GM21576 (cell line): ENCODE measurements at regions not wholly inside any gene's neighbourhood (a gene's known extent, or its start where the extent isn't known, plus 50 kb on each side); places are given as distances from the start of the nearest gene placed in this dataset.

Experiments
- ATAC-seq: cut with Tn5 transposase; IDR thresholded peaks from one replicate; pipeline ENCODE4 v1.9.1; 2021; ENCODE audit warnings: mild to moderate bottlenecking, moderate library complexity; ENCODE audit not compliant: unreplicated experiment

DNA sequence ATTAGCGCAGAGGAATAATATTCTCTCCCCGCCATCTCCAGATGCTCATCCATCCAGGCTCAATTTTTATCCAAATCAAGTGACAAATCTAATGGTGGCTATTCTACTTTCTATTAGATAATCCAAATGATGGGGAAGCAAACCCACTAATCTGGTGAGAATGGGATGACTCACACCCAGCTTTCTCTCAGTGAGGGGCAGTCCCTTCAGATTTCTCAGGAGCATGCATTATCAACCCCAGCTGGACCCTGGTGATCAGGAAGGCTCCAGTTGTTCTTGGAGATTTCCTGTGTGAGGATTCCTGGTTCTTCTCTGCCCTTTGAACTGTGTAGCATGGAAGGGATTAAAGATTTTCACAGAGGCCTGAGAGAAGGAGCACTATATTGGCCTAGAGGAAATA is 358.0 kb downstream of the WDR72 start:
- ATAC-seq: no peak

DNA sequence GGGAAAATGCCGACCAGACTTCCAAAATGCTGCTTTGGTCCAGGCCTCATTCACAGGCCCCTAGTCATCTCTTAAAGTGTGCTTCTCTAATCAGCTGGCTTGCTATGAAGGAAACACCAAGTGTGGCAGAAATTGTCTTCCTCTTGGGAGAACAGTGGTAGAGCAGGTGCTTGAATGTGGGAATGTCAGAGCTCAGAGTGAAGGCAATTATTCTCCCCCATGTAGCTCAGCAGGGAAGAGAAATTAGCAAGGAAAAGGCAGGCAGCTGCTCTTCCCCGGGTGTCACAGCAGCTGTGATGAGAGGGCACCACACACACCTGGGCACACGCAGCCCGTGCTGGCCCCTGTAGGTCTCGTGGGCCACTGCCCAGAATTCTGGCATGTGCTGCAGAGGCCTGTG is 358.5 kb downstream of the WDR72 start:
- ATAC-seq: no peak

DNA sequence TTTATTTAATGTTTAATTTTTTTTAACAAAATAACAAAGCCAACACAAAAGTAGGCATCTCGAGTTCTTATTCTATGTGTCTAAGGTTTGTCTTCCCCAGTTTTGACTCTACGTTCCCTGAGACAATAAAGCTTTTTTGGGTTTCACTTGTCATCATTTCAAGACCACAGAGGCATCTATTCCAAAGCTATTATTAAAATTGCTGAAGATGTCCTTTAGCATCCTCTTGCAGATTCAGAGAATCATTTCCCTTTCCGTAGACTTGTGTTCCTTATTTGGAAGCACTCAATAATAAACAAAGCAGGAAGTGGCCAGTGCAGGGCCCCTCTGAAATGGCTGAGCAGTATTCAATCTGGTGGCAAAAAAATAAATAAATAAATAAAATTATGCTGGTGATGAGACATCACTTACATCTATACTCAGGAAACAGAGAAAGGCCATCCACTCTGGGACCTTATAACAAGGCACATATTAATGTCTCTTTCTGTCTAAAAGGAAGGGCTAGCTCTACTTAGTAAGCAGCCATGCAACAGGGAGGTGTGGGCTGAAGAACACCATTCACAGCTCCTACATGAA is 362.3 kb downstream of the WDR72 start:
- ATAC-seq: no peak

DNA sequence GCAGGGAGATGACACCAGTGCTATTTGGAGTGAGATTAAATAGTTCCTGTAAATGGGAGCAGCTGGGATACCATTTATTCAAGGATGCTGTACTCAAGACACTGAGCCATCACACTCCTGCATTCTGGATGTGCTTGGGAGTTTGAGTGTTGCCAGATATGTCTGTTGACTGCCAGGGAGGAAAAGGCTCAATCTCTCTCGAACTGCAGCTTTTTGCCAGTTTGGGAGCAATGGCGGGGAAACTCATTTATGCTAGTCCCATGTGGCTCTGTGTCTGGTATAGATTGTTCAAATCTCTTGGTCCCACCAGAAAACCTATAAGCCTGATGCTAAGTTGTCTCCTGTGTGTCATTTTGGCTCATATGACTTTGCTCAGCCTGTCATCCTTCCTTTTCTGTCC is 363.6 kb downstream of the WDR72 start:
- no peak for ATAC-seq

DNA sequence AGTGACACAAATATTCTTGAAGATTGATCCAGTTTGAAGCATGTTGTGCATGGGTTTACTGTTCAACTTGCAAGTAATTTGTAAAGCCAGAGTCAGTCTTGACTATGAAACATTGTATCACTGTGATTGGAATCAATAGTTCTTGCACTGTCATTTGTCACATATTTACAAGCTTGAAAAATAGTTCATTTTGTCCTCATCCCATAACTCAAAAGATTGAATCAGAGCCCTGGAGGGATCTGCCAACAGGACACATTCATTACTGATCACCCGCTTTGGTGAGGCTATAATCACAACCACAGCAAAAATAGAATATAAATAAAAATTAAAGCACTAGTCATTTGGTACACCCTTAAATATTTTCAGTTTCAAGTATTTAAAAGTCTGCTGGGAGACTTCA is 368.9 kb downstream of the WDR72 start:
- ATAC-seq: no peak

DNA sequence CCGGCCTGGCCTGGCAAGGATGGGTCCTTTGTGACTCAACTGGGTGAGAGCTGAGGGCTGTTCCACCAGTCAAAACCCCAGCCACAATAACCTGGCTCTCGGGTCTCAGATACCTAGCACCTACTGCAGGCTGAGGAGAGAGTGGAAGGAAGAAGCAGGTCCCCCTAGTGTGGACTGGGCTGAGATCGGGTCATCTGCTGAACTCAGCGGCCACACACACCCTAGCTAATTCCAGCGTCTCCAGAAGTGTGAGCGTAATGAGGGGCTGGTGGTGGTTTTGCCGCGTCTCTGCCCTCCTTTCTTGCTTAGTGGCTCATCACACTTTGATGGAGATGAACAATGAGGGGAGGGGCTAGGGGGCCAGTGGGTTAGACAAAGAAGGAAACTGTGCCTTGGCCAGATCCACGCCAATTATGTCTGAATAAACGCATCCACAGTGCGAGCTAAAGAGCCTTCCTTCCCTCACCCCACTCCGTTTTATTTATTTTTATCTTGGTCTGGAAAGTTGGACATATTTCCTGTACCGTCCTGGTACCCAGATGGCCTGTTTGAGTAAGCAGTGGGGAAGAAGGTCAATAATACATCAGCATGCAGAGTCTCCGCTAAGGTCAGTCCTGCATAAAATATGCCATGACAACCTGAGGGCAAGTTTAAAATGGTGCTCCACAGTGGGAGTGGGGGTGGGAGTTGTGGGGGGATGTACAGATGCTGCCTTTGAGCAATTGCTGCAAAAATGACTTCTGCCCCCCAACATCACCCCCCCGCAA is 370.0 kb downstream of the WDR72 start:
- ATAC-seq: no peak

DNA sequence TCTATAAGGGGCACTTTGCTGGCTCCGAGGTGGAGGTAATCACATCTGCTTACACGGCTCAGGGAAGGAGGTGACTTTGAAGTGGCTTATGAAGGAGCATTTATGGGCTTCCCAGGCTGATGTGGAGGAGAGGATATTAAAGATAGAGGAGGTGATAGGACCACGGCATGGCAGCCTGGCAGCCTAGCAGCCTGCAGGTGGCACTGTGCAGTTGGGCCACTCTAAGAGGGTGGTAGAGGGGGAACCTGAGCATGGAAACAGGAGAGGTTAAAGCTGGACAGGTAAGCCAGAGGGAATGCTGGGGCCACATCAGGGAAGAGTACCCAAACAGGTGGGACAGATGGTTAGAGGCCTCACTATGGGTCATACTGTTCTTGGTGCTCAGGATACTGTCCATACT is 375.0 kb downstream of the WDR72 start:
- ATAC-seq: no peak

DNA sequence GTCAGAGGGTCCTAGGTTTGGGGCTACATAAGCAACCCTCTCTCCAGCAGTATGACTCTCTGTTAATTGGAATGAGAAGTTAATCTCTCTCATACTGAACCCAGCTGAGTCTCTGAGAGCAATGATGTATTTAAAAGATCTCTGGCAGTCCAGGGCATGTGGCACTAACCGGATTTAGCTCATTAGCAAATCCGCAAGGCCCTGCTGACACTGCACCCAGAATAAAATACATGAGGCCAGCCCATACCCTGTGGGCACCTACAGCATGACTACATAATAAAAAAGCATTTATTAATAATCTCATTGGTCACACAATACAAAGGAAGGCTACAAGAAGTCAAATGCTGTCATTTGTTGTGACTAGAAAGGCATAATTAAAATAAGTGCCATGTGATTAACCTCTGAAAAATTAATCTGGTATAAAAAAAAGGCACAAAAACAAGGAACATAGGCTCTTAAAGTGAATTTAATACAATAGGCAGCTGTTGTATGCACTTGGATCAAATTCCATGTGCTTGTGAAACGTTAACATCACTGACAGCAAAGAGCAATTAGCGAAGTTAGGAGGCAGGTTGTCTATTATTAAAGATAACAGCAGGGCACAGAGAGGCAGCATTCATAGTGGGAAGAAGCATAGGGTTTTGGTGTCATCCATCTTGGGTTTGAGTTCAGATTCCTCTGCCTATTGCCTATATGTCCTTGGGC is 381.2 kb downstream of the WDR72 start:
- ATAC-seq: no peak

DNA sequence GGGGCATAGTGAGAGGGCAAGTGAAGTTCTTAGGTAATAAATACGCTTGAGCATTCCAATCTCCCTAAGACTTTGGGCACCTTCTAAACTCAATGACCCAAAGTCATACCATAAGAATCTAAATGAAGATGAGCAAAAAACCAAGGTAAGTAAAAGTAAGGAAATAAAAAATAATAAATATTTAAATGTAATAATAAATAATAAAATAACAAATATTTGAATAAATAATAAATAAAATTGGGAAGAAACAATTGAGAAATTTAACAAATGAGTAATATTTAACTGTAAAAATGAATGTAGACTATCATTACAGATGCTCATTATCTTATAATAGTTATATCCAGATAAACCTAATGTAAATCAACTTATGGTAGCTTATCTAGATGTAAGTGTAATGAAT is 391.7 kb downstream of the WDR72 start:
- ATAC-seq: no peak

DNA sequence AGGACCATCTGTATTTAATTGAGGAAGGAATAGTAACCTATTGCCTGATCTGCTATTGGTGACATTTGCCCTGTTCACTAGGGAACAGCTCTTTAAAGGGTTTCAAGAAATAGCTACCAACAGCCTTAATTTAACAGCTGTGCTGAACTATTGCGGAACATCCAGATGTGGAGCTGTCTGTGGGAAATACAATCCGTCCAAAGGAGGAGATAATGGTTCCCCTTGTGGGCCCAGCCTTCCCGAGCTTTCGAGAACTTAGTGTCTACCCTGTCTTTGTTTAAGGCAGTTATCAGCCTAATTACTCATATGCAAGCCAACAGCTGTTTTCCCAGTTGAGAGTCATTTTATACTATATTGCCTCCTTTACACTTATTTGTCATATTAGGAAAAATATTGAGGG is 398.6 kb downstream of the WDR72 start:
- no peak for ATAC-seq

DNA sequence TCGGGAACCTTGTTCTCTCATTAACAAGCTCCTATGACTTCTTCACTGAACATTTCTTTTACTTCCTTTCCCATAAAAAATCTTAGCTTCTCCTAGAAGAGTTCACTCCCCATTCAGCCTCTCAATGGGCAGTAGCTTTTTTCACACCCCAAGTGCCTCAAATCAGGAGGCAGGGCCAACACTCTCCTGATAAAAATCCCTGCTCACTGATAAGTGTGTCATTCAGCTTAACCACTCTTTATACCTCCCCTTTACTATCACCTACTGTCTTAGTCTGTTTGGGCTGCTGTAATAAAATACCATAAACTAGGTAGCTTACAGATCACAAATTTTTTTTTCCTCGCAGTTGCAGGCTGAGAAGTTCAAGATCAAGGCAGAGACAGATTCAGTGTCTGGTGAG is 400.4 kb downstream of the WDR72 start:
- no peak for ATAC-seq

DNA sequence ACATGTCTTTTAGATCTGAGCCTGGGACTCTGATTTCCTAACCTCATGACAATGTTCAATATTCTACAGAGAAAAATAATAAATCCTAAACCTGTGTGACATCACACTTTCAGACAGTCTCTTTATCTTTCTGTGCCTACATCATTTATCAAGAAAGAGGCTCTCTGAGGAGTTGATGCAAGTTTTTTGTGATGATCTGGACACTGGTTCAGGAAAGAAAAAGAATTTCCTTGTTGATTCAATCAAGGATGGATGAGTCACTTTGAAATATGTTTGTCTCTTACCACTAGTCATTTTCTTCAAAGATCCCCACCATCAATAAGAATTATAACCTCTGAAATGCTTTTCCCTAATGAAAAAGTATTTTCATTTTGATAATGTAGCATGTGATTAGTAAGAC is 404.6 kb downstream of the WDR72 start:
- no peak for ATAC-seq

DNA sequence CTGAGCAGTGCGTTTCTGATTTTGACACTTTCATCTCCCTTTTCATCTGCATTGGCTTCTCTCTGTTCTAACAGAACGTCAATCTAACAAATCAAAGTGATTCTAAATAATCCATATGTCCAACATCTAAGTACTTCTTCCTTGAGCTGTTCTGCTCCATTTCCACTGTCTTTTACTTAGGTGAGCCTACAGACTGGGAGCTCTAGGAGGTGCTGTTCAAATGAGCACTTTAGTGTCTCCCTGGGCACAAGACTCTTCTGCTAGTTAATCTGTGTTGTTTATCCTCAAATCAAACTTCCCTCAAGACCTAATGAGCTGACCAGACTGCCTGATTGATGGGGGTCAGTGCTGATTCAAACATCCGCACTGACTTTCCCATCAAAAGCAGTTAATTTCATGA is 408.1 kb downstream of the WDR72 start:
- no peak for ATAC-seq

DNA sequence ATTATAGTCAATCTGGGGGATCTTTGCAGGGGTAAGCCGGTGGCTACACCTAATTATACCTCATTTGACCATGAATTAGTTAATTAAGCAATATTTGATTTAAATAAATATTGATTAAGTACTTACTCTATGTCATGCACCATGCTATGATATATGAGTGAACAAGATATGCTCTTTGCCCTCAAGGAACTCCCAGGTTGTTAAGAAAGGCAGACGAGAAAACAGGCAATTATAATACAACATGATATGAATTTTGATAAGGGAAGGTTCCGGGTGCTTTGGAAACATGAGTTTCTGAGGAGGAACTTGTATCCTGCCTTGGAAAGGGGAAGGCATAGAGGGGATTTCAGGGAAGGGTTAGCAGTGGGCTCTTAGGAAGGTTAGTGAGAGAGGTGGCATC is 412.9 kb downstream of the WDR72 start:
- no peak for ATAC-seq

DNA sequence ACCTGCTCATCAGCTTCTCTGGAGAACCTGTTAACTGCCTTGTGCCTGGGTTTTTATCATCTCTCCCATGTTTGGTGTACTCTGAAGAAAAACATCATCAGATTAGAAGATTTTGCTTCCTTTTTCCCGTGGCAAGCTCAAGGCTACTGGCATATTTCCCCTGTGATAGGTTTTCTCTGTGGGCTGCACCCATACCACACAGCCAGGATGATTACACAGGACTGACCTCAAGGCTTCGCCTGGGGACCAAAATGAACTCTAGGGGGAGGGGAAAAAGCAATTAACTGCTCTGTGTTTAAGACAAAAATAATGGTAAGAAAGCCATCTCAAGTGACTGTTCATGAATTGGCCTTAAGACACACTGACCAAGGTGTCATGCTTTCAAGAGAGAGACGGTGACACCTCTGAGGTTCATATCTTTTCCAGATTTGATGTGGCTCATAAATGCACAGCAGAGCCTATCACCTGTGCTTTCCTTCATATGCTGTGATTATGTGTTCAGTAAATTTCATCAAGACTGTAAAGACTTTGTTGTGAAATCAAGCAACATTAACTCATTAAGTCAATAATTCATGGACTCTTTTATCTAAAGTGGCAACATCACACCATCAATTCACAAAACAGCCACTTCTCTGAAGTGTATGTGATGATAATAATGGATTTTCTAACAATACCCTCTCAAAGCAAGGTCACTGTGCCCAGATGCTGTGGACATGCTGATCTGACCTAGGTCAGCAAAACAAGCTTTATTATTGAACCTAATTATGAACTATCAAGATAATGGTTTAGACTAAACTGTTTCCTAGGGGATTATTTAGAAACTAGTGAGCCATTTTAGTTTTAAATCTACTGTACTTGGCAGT is 427.9 kb downstream of the WDR72 start:
- ATAC-seq: no peak

DNA sequence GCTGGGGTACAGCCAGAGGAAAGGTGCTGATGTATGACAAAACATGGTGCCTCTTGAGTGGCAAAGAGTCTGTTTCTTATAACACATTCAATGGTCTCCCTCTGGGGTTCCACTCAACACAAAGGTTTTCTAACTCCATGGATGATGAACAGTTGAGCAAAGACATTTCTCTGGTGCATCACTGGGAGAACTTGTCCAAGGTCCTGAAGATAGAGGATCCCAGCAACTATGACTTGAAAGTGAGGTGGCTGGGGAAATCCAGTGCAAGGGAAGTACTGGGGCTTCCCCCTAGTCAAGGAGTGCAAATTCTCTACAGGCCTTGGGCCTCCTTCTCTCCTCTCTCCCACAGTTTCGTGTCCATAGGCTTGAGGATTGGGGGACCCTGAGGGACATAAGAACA is 431.1 kb downstream of the WDR72 start:
- ATAC-seq: no peak

DNA sequence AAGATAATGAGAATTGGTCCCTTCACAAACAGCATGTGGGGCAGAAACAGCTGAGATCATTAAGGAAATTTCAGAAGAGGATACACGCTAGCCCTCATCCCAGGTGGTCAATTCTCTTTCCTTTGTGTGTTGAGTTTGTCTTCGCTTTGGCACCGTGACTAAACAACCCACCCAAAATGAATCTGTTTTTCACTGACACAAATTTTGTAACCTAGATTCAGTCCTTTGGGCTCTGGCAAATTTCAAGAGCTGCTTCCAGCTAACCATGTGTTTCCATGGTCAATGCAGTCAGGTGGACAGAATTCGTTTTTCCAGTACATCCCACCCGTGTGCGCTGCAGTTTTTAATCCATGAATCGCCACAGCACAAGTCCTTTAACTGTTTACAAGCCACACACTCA is 435.4 kb downstream of the WDR72 start:
- no peak for ATAC-seq

DNA sequence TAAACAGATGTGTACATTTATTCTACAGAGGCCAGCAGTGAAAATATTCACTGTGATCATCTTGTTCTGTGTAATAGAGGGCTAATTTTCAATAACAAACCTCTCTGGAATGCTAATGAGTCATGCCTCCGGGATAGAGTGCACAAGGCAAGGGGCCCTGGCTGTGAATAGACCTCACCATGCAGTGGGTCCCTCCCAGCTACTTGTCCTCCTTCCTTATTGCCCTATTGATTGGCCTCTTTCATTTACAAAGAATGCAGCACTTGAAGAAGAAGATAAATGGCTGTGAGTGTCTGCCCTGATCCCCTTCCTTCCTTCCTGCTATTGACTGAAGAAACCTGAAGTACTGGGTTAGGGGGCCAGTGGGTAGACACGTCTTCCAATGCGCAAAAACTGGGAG is 436.3 kb downstream of the WDR72 start:
- no peak for ATAC-seq

DNA sequence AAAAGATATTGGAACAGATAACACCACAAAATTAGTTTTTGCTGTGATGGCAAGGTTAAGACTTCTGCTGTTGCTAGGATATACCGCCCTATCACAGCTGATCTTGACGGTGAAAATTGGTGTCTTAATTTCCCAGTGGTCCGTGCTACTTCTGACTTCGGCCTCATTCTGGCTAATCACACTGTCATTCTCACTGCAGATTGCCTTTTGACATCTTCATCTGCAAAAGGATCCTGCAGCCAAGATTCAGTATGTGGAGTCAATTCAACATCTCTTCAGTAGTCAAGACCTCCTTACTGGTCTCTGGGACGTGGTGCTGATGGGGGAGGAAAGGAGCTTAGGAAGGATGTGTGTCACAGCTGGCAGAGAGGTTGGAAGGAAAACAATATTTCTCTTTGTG is 438.6 kb downstream of the WDR72 start:
- no peak for ATAC-seq

DNA sequence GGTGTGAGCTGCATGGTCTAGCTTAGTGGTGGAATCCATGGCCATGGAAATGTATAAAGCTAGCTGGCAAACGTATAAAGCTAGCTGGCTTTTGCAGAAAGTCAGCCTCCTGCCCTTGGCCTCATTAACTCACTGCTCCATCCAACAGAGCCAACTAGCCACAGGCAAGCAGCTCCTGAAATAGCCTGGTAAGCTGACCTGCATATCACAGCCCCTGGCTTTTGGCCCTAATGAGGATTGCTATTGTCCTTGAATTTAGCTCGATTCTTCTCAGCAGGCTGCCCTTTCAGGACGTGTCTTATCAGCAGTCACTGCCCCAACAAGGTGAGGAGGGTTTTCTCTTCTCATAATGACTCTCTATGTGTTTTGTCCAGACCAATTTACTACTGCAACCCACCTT is 446.8 kb downstream of the WDR72 start:
- ATAC-seq: no peak

DNA sequence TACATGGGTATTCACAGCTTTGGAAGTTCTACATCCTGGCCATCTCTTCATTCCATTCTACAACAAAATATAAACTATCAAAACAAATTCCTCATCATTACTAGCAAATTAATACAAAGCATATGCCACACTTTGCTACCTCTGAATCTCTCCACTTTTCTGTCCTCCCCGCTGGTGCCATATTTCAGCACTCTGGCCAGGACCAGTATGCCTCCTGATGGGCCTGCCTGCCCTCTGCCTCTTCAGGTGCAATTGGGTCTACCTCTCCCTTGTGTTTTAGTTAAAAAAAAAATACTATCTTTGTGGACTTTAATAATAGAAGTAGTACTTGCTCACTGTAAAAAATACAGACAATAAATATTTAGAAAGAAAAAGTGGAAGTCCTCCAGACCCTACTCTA is 448.8 kb downstream of the WDR72 start:
- no peak for ATAC-seq
